ENCODE measurements at regions not wholly inside any gene's neighbourhood (a gene's known extent, or its start where the extent isn't known, plus 50 kb on each side); places are given as distances from the start of the nearest gene placed in this dataset.

DNA sequence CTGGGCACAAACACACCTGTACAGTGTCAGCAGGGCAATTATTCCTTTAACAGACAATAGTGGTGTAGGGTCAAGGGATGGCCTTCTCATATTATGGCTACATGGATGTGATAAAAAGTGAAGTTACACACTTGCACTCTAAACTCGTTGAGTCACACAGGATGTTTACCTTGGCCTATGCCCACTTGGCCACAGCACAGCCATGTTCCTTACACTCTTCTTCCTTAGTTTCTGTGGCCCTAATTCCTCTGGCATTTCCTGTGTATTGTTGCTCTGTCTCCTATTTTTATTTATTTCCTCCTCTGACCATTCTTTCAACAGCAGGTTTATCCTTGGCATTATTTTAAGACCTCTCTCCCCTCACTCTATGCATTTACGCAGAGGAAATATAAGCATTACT lies 86.8 kb upstream of the NPFFR2 start:
- TF ChIP-seq, protein P1, sequence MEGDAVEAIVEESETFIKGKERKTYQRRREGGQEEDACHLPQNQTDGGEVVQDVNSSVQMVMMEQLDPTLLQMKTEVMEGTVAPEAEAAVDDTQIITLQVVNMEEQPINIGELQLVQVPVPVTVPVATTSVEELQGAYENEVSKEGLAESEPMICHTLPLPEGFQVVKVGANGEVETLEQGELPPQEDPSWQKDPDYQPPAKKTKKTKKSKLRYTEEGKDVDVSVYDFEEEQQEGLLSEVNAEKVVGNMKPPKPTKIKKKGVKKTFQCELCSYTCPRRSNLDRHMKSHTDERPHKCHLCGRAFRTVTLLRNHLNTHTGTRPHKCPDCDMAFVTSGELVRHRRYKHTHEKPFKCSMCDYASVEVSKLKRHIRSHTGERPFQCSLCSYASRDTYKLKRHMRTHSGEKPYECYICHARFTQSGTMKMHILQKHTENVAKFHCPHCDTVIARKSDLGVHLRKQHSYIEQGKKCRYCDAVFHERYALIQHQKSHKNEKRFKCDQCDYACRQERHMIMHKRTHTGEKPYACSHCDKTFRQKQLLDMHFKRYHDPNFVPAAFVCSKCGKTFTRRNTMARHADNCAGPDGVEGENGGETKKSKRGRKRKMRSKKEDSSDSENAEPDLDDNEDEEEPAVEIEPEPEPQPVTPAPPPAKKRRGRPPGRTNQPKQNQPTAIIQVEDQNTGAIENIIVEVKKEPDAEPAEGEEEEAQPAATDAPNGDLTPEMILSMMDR (IDR thresholded peaks at IDR 0.05; ENCODE audit: extremely low read depth, insufficient read depth, missing control alignments), result no peak
- DNase-seq (ENCODE audit: low spot score), result no peak
- in situ Hi-C loops (cut with MboI; ENCODE audit: low pct_unique_long_range_greater_than_20kb, low sequenced_read_pairs, unreplicated experiment), result no loop called here

DNA sequence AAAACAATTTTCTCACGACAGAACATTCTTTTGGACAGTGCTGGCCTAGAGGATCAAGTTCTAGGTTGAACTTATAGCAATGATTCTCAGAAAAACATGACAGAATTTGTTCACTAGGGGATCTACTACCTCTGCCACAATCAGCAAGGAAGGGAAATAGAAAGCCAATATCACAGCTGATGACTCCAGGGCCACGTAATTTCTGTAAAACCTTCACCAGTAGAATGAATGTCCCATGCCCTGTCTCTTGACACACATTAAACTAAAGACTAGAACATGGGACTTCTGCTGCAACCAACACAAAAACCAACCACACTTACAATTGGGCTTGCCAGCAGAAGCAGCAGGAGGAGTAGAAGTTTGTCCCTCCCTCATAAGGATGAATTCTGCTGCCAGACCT lies 86.0 kb upstream of the NPFFR2 start:
- TF ChIP-seq, protein P1 (IDR thresholded peaks at IDR 0.05; ENCODE audit: extremely low read depth, insufficient read depth, missing control alignments), result no peak
- no peak for DNase-seq (ENCODE audit: low spot score)
- in situ Hi-C loops (cut with MboI; ENCODE audit: low pct_unique_long_range_greater_than_20kb, low sequenced_read_pairs, unreplicated experiment), result no loop called here

DNA sequence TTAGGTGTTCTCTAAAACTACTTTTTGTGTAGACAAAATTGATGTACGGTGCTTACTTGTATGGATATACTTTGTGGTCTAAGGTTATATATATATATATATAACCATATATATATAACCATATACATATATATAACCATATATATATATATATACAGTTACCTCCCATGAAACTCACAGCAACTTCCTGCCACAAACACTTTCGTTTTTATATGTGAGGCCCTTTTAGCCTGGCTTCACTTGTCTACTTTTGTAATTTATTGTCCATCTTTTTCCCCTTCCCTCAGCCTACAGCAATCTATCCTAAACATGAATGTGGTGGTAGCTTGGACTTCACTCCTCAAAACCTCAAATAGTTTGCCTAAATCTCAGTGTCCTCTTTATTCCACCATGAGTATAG lies 72.8 kb upstream of the NPFFR2 start:
- in situ Hi-C loops (cut with MboI; ENCODE audit: low pct_unique_long_range_greater_than_20kb, low sequenced_read_pairs, unreplicated experiment), result no loop called here
- TF ChIP-seq, protein P1 (IDR thresholded peaks at IDR 0.05; ENCODE audit: extremely low read depth, insufficient read depth, missing control alignments), result no peak
- DNase-seq (ENCODE audit: low spot score), result no peak

DNA sequence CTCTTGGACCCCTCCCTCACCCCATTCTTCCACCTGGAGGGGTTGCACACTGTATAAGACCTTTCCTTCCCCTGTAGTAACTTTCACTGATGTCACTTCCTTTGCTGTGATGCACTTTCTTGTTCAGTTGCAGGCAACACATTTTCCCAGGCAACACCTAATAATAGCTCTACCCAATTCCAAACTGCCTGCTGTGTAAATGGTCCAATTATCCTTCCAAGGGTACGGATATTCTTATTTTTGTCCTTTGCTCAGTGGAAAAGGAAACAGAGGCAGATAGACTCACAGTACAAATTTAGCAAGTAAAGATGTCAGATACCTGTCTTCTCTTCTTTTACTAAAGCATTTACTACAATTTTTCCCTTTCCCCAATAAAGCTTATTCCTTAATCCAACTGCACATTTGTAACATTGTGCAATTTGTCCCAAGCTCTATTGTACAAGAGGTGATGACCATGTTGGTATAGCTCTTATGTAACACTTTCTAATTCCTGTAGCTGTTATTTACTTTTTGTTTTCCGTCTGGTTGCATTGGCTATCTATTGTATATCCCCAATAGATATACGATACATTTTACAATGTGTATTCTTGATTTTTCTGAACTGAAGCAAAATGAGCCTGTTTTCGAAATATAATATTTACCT lies 69.1 kb upstream of the NPFFR2 start:
- in situ Hi-C loops (cut with MboI; ENCODE audit: low pct_unique_long_range_greater_than_20kb, low sequenced_read_pairs, unreplicated experiment), result no loop called here
- DNase-seq (ENCODE audit: low spot score), result no peak
- TF ChIP-seq, protein P1 (IDR thresholded peaks at IDR 0.05; ENCODE audit: extremely low read depth, insufficient read depth, missing control alignments), result no peak

DNA sequence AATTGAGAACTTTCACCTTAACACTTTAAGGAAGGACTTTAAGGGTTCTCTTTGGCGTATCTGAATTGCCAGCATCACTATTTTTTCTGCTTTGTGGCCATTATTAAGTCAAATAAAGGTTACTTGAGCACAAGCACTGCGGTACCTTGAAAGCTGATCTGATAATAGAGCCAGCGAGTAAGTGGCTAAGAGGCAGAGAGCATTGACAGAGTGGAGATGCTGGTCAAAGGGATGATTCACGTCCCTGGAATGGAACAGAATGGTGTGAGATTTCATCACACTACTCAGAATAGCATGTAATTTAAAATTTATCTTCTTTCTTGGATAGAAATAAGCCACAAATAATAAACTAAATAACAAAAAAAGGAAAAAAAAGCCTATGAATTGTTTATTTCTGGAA lies 57.1 kb upstream of the NPFFR2 start:
- TF ChIP-seq, protein P1 (IDR thresholded peaks at IDR 0.05; ENCODE audit: extremely low read depth, insufficient read depth, missing control alignments), result no peak
- in situ Hi-C loops (cut with MboI; ENCODE audit: low pct_unique_long_range_greater_than_20kb, low sequenced_read_pairs, unreplicated experiment), result no loop called here
- no peak for DNase-seq (ENCODE audit: low spot score)

DNA sequence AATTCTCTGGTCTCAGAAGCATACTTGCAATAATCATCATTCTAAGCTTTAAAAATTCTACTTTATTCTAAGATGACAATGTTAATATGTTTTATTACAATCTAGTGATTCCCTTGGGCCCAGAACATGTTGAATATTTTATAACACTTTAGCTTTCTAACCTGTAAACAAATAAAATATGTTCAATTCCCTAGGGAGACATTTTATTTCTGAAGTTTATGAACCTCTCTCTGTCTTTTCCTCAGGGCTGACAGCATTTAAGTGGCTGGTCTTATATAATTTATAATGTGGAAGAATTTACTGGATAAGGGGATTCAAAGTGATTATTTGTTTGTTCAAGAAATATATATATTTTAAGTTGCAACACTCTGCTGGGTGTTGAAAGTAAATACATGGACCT lies 55.3 kb upstream of the NPFFR2 start:
- no peak for DNase-seq (ENCODE audit: low spot score)
- in situ Hi-C loops (cut with MboI; ENCODE audit: low pct_unique_long_range_greater_than_20kb, low sequenced_read_pairs, unreplicated experiment), result no loop called here
- TF ChIP-seq, protein P1 (IDR thresholded peaks at IDR 0.05; ENCODE audit: extremely low read depth, insufficient read depth, missing control alignments), result no peak
